DOHH2 (cell line): ENCODE measurements at regions not wholly inside any gene's neighbourhood (a gene's known extent, or its start where the extent isn't known, plus 50 kb on each side); places are given as distances from the start of the nearest gene placed in this dataset.

Experiments used
- H3F3A ChIP-seq: fragments of 200-600 bp; sonication (generic), shearing (Covaris generic); 2 replicates; pipeline ENCODE4 v1.6.0; 2016; ENCODE audit warnings: antibody characterized with exemption, mild to moderate bottlenecking; ENCODE audit not compliant: control insufficient read depth, insufficient read depth
- H3K27ac ChIP-seq: fragments of 200-600 bp; sonication (generic); 2 replicates; pipeline ENCODE4 v1.5.1; 2014; ENCODE audit warnings: low read depth, mild to moderate bottlenecking, low read length, moderate library complexity
- H3K27me3 ChIP-seq: fragments of 200-600 bp; sonication (generic); 2 replicates; pipeline ENCODE4 v1.6.1; 2014; ENCODE audit warnings: mild to moderate bottlenecking, low read length, mixed read lengths; ENCODE audit not compliant: control insufficient read depth
- H3K36me3 ChIP-seq: fragments of 200-600 bp; sonication (generic); 2 replicates; pipeline ENCODE4 v1.6.1; 2014; ENCODE audit warnings: mild to moderate bottlenecking, low read length, moderate library complexity, mixed read lengths; ENCODE audit not compliant: control insufficient read depth
- H3K4me1 ChIP-seq: fragments of 200-600 bp; sonication (generic); 2 replicates; pipeline ENCODE4 v1.6.1; 2014; ENCODE audit warnings: mild to moderate bottlenecking, low read length, mixed read lengths; ENCODE audit not compliant: control insufficient read depth
- H3K4me2 ChIP-seq: fragments of 200-600 bp; sonication (generic); 2 replicates; pipeline ENCODE4 v1.6.0; 2014; ENCODE audit warnings: mild to moderate bottlenecking, low read length, moderate library complexity
- H3K4me3 ChIP-seq: fragments of 200-600 bp; sonication (generic); 2 replicates; pipeline ENCODE4 v1.5.1; 2014; ENCODE audit warnings: mild to moderate bottlenecking, low read length, mixed read lengths
- H3K79me2 ChIP-seq: fragments of 200-600 bp; sonication (generic); 2 replicates; pipeline ENCODE4 v1.6.1; 2014; ENCODE audit warnings: mild to moderate bottlenecking, low read length, mixed read lengths; ENCODE audit not compliant: control insufficient read depth
- H3K9me2 ChIP-seq: fragments of 200-600 bp; sonication (generic); replicated peaks from 2 replicates; pipeline ENCODE4 v1.6.1; 2014; ENCODE audit warnings: mild to moderate bottlenecking, low read length, mixed read lengths; ENCODE audit not compliant: control insufficient read depth
- H3K9me3 ChIP-seq: fragments of 200-600 bp; sonication (generic); 2 replicates; pipeline ENCODE4 v1.6.1; 2014; ENCODE audit warnings: antibody characterized with exemption, low read length, mixed read lengths; ENCODE audit not compliant: control insufficient read depth, insufficient read depth
- H4K20me1 ChIP-seq: fragments of 200-600 bp; sonication (generic); 2 replicates; pipeline ENCODE4 v1.6.0; 2014; ENCODE audit warnings: low read depth, mild to moderate bottlenecking, antibody characterized with exemption, low read length, moderate library complexity; ENCODE audit not compliant: control insufficient read depth, insufficient read depth
- CTCF ChIP-seq: fragments of 200-600 bp; sonication (generic); IDR thresholded peaks from one replicate; pipeline ENCODE4 v1.5.1; 2014; ENCODE audit warnings: antibody characterized with exemption, mild to moderate bottlenecking, low read depth, low read length; ENCODE audit not compliant: poor library complexity, severe bottlenecking
- EZH2phosphoT487 ChIP-seq: fragments of 200-600 bp; sonication (generic); IDR thresholded peaks from 2 replicates; pipeline ENCODE4 v1.6.1; 2017; ENCODE audit warnings: borderline replicate concordance, mild to moderate bottlenecking, antibody characterized with exemption, low read length, moderate library complexity, mixed read lengths

- Histone ChIP-seq H3K27me3 (no peaks in the 10 kb centered on the region), H3K4me3 (no peak overlapping the region), H3F3A (no peaks in the 10 kb centered on the region), H3K27ac (no peak overlapping the region), H3K79me2 (no peaks in the 10 kb centered on the region), H3K4me1 (no peaks in the 10 kb centered on the region), H4K20me1 (no peaks in the 10 kb centered on the region), H3K9me3 (no peaks in the 10 kb centered on the region), H3K36me3 (no peaks in the 10 kb centered on the region), H3K4me2 (no peak overlapping the region), H3K9me2 (no peaks in the 10 kb centered on the region)
- no peak for TF ChIP-seq EZH2phosphoT487
- TF ChIP-seq CTCF = no peak
Measured at GRCh38 chr18:45527891-45528290, 87.4 kb upstream of the SLC14A2 start.

- Histone ChIP-seq H3K4me2 (no peak overlapping the region), H3K36me3 (no peaks in the 10 kb centered on the region), H3K27me3 (no peaks in the 10 kb centered on the region), H3K4me3 (no peak overlapping the region), H4K20me1 (no peaks in the 10 kb centered on the region), H3F3A (no peaks in the 10 kb centered on the region), H3K9me3 (no peaks in the 10 kb centered on the region), H3K79me2 (no peaks in the 10 kb centered on the region), H3K9me2 (no peaks in the 10 kb centered on the region), H3K27ac (no peak overlapping the region), H3K4me1 (no peaks in the 10 kb centered on the region)
- TF ChIP-seq CTCF (no peak), EZH2phosphoT487 (no peak)
Measured at GRCh38 chr18:45528712-45529336, 86.5 kb upstream of the SLC14A2 start.

- Histone ChIP-seq H4K20me1 (no peaks in the 10 kb centered on the region), H3K27me3 (no peaks in the 10 kb centered on the region), H3K27ac (no peak overlapping the region), H3K4me3 (no peak overlapping the region), H3K4me2 (no peak overlapping the region), H3F3A (no peaks in the 10 kb centered on the region), H3K79me2 (no peaks in the 10 kb centered on the region), H3K36me3 (no peaks in the 10 kb centered on the region), H3K4me1 (no peaks in the 10 kb centered on the region), H3K9me3 (no peaks in the 10 kb centered on the region), H3K9me2 (no peaks in the 10 kb centered on the region; the same call in 1 of the 2 replicates)
- TF ChIP-seq CTCF (no peak), EZH2phosphoT487 (no peak)
Measured at GRCh38 chr18:45538444-45538843, 76.8 kb upstream of the SLC14A2 start.
